WERI-Rb-1 (cell line): ENCODE measurements at regions not wholly inside any gene's neighbourhood (a gene's known extent, or its start where the extent isn't known, plus 50 kb on each side); places are given as distances from the start of the nearest gene placed in this dataset.

Source experiments
- DNase-seq: peaks from one replicate; pipeline ENCODE4 v3.0.0-alpha.2; 2020
- H3K27ac ChIP-seq: fragments of 250-450 bp; sonication (Bioruptor Pico); 2 replicates; pipeline ENCODE4 v1.5.1; 2020; ENCODE audit warnings: mild to moderate bottlenecking, moderate library complexity
- H3K27me3 ChIP-seq: fragments of 250-450 bp; sonication (Bioruptor Pico); 2 replicates; pipeline ENCODE4 v1.5.1; 2021; ENCODE audit warnings: mild to moderate bottlenecking, low read depth, moderate library complexity; ENCODE audit not compliant: insufficient read depth, severe bottlenecking
- H3K36me3 ChIP-seq: fragments of 250-450 bp; sonication (Bioruptor Pico); 2 replicates; pipeline ENCODE4 v1.5.1; 2020; ENCODE audit warnings: mild to moderate bottlenecking, moderate library complexity
- H3K4me3 ChIP-seq: 2 replicates; pipeline ENCODE4 v1.5.1; 2011; ENCODE audit warnings: low read depth, mild to moderate bottlenecking, control low read depth, low read length
- H3K9me3 ChIP-seq: fragments of 250-450 bp; sonication (Bioruptor Pico); 2 replicates; pipeline ENCODE4 v1.5.1; 2021; ENCODE audit warnings: mild to moderate bottlenecking, moderate library complexity; ENCODE audit not compliant: severe bottlenecking
- CTCF ChIP-seq: IDR thresholded peaks from 2 replicates; pipeline ENCODE4 v1.5.1; 2011; ENCODE audit warnings: low read depth, mild to moderate bottlenecking, control low read depth, inconsistent platforms, low read length

- Histone ChIP-seq H3K27ac (no peak overlapping the region), H3K36me3 (no peaks in the 10 kb centered on the region), H3K27me3 (no peaks in the 10 kb centered on the region), H3K4me3 (no peak overlapping the region), H3K9me3 (no peaks in the 10 kb centered on the region)
- TF ChIP-seq CTCF: no peak
- no peak for DNase-seq
Observed at GRCh38 chr1:80918380-80918779, 882.4 kb upstream of the ADGRL2 start.

- TF ChIP-seq CTCF: no peak
- no peak for DNase-seq
- H3K27ac ChIP-seq: no peak overlapping the region
Observed at GRCh38 chr1:80917826-80918225, 882.9 kb upstream of the ADGRL2 start.

GRCh38 chr1:80917225-80917624 is 883.5 kb upstream of the ADGRL2 start:
- Histone ChIP-seq H3K27ac (no peak overlapping the region), H3K4me3 (no peak overlapping the region), H3K9me3 (no peaks in the 10 kb centered on the region), H3K27me3 (no peaks in the 10 kb centered on the region), H3K36me3 (no peaks in the 10 kb centered on the region)
- TF ChIP-seq CTCF: no peak
- no peak for DNase-seq

More at GRCh38 chr1:80917826-80918225, 882.9 kb upstream of the ADGRL2 start:
- Histone ChIP-seq H3K36me3 (no peaks in the 10 kb centered on the region), H3K9me3 (no peaks in the 10 kb centered on the region), H3K4me3 (no peak overlapping the region), H3K27me3 (no peaks in the 10 kb centered on the region)

- no peaks in the 10 kb centered on the region for H3K9me3 ChIP-seq
- H3K4me3 ChIP-seq: no peak overlapping the region
- no peaks in the 10 kb centered on the region for H3K36me3 ChIP-seq
- H3K27ac ChIP-seq: no peak overlapping the region
- no peak for TF ChIP-seq CTCF
- H3K27me3 ChIP-seq: no peaks in the 10 kb centered on the region
- no peak for DNase-seq
Observed at GRCh38 chr1:80915491-80915890, 885.2 kb upstream of the ADGRL2 start.

GRCh38 chr1:80910426-80910825 is 890.3 kb upstream of the ADGRL2 start:
- no peaks in the 10 kb centered on the region for H3K27me3 ChIP-seq
- no peaks in the 10 kb centered on the region for H3K9me3 ChIP-seq
- H3K27ac ChIP-seq: no peak overlapping the region
- no peak for DNase-seq
- no peak for TF ChIP-seq CTCF
- no peak overlapping the region for H3K4me3 ChIP-seq
- H3K36me3 ChIP-seq: no peaks in the 10 kb centered on the region

- H3K27ac ChIP-seq: no peak overlapping the region
- no peaks in the 10 kb centered on the region for H3K9me3 ChIP-seq
- H3K36me3 ChIP-seq: no peaks in the 10 kb centered on the region
- H3K4me3 ChIP-seq: no peak overlapping the region
- TF ChIP-seq CTCF: no peak
- no peak for DNase-seq
- H3K27me3 ChIP-seq: no peaks in the 10 kb centered on the region
Observed at GRCh38 chr1:80909172-80909784, 891.5 kb upstream of the ADGRL2 start.
